RWPE1 (cell line): ENCODE measurements at regions not wholly inside any gene's neighbourhood (a gene's known extent, or its start where the extent isn't known, plus 50 kb on each side); places are given as distances from the start of the nearest gene placed in this dataset.

Source experiments
- CTCF ChIA-PET: fragments of 350-600 bp; sonication (Branson Sonifier 250); formaldehyde crosslinking; extraction: SDS; loops from one replicate; lab custom pipeline; 2021; lab: Yijun Ruan, JAX
- POLR2A ChIA-PET: fragments of 400-600 bp; formaldehyde crosslinking; extraction: SDS; loops from one replicate; lab custom pipeline; 2020; ENCODE audit warnings: antibody characterized with exemption; ENCODE audit not compliant: low non-redundant PET; lab: Yijun Ruan, JAX
- DNase-seq: peaks from one replicate; pipeline ENCODE4 v3.0.0; 2012; ENCODE audit warnings: low spot score
- H3K27ac ChIP-seq: fragments of 450-650 bp; 2 replicates; pipeline ENCODE4 v1.5.1; 2017
- CTCF ChIP-seq: fragments of 450-650 bp; conservative IDR thresholded peaks from 2 replicates; pipeline ENCODE4 v1.5.1; 2017; ENCODE audit warnings: low read depth, mild to moderate bottlenecking

DNA sequence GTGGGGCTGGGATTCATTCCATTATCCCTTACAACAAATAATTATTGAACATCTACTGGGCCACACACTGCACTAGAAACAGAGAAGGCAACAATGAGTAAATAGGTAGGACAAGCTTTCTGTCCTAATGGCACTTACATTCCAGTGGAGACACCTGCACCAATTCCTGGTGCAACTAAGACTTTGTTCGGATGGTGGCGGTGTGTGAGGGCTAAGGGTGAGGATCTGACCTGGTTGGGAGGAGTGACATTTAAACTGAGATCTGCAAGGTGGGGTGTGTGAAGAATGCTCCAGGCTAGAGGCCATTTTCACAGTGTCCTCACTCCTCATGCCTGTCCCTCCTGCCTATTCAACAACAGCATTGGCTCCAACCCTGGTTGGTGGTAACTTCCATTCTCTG lies 510.0 kb downstream of the XYLT1 start:
- no peak overlapping the region for H3K27ac ChIP-seq
- ChIA-PET CTCF (no interaction called here), POLR2A (no interaction called here)
- no peak for DNase-seq
- TF ChIP-seq CTCF: no peak

DNA sequence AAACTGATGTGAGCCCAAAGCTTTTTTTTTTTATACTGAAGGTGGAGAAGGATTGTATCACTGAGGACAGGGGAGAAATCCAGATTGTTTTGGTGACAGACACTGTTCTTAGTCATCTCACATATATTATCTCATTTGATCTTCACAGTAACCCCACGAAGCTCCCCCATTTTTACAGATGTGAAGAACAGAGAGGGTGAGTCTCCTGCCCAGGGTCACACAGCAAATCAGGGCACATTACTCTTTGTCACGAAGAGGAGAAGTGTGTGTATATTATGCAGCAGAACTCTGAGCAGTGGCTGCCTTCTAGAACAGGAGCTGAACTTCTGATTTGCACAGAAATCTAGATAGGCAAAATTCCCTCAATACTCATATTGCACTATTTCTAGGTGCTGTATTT lies 504.3 kb downstream of the XYLT1 start:
- ChIA-PET POLR2A (no interaction called here), CTCF (no interaction called here)
- H3K27ac ChIP-seq: no peak overlapping the region
- no peak for DNase-seq
- TF ChIP-seq CTCF: no peak

GRCh38 chr16:16971042-16971441 lies 499.7 kb downstream of the XYLT1 start:
- ChIA-PET CTCF (interaction anchor here (0.6 kb wide), 1 partner anchor 40 kb away, joined by 4 read pairs; no protein-coding TSS in a partner anchor), POLR2A (no interaction called here)
- no peak for DNase-seq
- no peak overlapping the region for H3K27ac ChIP-seq
- no peak for TF ChIP-seq CTCF

DNA sequence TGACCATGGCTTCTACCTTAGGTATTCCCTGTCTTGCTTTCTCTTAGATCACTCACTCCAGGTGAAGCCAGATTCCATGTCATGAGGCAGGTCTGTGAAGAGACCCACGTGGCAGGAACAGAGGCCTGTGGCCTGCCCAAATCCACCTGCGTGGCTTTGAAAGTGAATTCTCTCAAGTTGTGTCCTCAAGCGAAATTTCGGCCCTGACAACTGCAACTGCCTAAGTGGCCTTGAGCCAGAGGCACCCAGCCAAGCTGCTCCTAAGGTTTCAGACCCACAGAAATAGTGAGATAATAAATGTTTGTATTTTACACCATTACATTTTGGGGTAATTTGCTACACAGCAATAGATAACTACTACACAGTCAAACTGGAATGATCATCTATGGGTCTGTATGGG lies 497.9 kb downstream of the XYLT1 start:
- TF ChIP-seq CTCF: no peak
- H3K27ac ChIP-seq: no peak overlapping the region
- DNase-seq: no peak
- CTCF ChIA-PET: interaction anchor here (0.6 kb wide), 1 partner anchor 180 kb away, joined by 3 read pairs; no protein-coding TSS in a partner anchor
- POLR2A ChIA-PET: no interaction called here

DNA sequence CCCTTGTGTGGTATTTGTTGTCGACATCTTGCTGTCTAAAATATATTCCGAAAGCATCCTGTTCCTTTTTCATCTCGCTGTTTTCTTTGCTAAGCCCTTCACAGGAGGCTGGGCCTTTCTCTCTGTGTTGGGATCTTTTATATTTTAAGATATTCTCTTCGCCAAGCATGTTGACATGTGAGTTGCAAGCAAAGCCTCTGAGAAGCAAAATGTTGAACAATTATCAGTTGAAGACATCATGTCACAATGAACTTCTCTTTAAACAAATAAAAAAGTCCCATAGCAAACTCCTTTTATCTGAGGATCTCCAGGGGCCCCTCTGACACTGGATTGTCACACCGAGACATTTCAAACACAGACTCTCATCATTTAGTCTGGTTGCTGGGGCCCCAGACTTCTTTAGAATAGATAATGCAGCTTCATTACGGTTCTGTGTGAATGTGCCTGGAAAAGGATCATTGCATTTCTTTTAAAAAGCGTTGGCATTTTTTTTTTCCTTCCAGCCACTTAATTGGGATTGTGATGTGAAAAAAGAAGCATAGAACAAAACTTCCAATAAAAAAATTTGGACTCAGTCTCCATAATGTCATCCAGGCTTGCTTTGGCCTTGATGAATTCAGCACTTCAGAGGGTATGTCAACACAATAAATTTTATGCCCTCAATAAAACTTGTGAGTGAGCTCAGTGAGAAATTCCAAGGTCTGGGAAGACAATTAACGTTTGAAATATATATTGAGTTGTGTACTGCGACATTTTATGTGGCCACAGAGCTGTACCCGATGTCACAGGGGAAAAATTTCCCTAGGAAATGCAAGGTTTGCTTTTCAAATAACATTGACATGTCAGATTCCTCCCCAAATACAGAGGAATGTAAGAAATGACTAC lies 496.8 kb downstream of the XYLT1 start:
- DNase-seq: no peak
- no peak for TF ChIP-seq CTCF
- H3K27ac ChIP-seq: no peak overlapping the region
- POLR2A ChIA-PET: no interaction called here
- CTCF ChIA-PET: no interaction called here

DNA sequence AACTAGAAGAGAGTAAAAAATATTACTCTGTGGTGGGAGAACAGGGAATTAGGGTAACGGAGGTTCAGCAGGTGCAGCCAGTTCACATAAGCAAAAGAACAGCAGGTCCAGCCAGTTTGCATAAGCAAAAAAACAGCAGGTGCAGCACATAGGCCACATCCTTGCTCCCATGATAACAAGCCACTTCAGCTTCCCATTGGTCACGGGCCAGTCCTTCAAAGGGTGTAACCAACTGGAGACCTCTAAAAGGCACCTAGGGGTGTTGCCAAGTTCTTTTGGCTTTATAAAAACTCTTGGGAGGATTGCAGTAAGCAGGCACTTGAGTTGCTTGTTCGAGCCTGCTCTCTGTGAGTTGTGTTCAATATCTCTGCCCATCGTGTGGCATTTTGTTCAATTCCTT lies 488.1 kb downstream of the XYLT1 start:
- no peak for DNase-seq
- CTCF ChIA-PET: no interaction called here
- POLR2A ChIA-PET: no interaction called here
- no peak overlapping the region for H3K27ac ChIP-seq
- no peak for TF ChIP-seq CTCF
